GM18873 (cell line): ENCODE measurements at regions not wholly inside any gene's neighbourhood (a gene's known extent, or its start where the extent isn't known, plus 50 kb on each side); places are given as distances from the start of the nearest gene placed in this dataset.

Source experiments
- ATAC-seq: cut with Tn5 transposase; IDR thresholded peaks from one replicate; pipeline ENCODE4 v1.9.1; 2021; ENCODE audit warnings: mild to moderate bottlenecking, moderate library complexity, moderate number of reproducible peaks; ENCODE audit not compliant: unreplicated experiment, low FRiP score

GRCh38 chr14:53810221-53810620 is 146.4 kb downstream of the BMP4 start:
- ATAC-seq, result no peak

GRCh38 chr14:53808042-53808441 is 148.6 kb downstream of the BMP4 start:
- no peak for ATAC-seq

GRCh38 chr14:53807542-53807941 is 149.1 kb downstream of the BMP4 start:
- ATAC-seq, result no peak

GRCh38 chr14:53807108-53807507 is 149.5 kb downstream of the BMP4 start:
- no peak for ATAC-seq

GRCh38 chr14:53796734-53797133 is 159.9 kb downstream of the BMP4 start:
- no peak for ATAC-seq

- ATAC-seq, result no peak
Measured at GRCh38 chr14:53793790-53794505, 162.7 kb downstream of the BMP4 start.

- ATAC-seq, result no peak
Measured at GRCh38 chr14:53792909-53793308, 163.7 kb downstream of the BMP4 start.

GRCh38 chr14:53790731-53791500 is 165.7 kb downstream of the BMP4 start:
- no peak for ATAC-seq

GRCh38 chr14:53788566-53788965 is 168.1 kb downstream of the BMP4 start:
- ATAC-seq, result no peak

- ATAC-seq, result no peak
Measured at GRCh38 chr14:53786045-53786444, 170.6 kb downstream of the BMP4 start.

- ATAC-seq, result no peak
Measured at GRCh38 chr14:53784688-53785087, 171.9 kb downstream of the BMP4 start.

GRCh38 chr14:53783256-53783655 is 173.4 kb downstream of the BMP4 start:
- ATAC-seq, result no peak

- ATAC-seq, result no peak
Measured at GRCh38 chr14:53780051-53780555, 176.5 kb downstream of the BMP4 start.

GRCh38 chr14:53779301-53779700 is 177.3 kb downstream of the BMP4 start:
- no peak for ATAC-seq

GRCh38 chr14:53778263-53778662 is 178.4 kb downstream of the BMP4 start:
- ATAC-seq, result no peak

GRCh38 chr14:53772936-53773335 is 183.7 kb downstream of the BMP4 start:
- ATAC-seq, result no peak

GRCh38 chr14:53767566-53767965 is 189.1 kb downstream of the BMP4 start:
- no peak for ATAC-seq

- no peak for ATAC-seq
Measured at GRCh38 chr14:53766601-53767000, 190.0 kb downstream of the BMP4 start.

GRCh38 chr14:53766106-53766505 is 190.5 kb downstream of the BMP4 start:
- ATAC-seq, result no peak

- ATAC-seq, result no peak
Measured at GRCh38 chr14:53764846-53765245, 191.8 kb downstream of the BMP4 start.

- ATAC-seq, result no peak
Measured at GRCh38 chr14:53758141-53758540, 198.5 kb downstream of the BMP4 start.

- ATAC-seq, result no peak
Measured at GRCh38 chr14:53757732-53758131, 198.9 kb downstream of the BMP4 start.
